ENCODE measurements at regions not wholly inside any gene's neighbourhood (a gene's known extent, or its start where the extent isn't known, plus 50 kb on each side); places are given as distances from the start of the nearest gene placed in this dataset.

DNA sequence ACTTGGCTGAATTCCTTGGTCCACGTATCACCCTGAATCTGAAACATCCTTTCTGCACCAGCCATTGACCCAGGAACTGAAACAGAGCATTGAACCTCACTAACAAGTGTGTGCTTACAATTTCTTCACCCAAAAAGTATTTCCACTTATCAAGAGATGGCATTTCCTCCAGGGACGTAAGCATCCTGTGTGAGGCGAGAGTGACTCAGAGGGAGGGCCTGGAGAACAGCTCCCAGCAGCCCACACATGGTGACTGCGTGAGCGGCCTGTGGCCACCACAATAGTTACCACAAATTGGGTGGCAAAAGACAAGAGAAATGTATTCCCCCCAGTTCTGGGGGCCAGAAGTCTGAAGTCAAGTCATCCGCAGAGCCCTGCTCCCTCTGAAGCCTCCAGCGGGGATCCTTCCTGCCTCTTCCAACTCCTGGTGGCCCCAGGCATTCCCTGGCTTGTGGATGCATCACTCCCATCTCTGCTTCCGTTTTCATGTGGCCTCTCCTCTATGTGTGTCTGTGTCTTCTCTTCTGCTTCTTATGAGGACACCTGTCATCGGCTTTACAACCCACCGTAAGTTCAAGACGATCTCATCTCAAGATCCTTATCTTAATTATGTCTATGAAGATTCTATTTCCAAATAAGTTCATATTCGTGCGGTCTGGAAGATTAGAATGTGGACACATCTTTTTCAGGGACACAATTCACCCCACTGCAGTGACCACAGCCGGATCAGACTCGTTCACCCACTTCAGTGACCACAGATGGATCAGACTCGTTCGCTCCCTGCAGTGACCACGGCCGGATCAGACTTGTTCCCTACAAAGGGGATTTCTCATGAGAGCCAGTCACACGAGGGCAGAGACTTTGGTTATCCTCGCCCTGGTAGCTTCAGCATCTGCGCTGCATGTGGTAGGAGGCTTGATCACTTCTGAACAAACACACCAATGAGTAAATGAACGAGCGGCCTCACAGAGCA, 122.6 kb upstream of the FOXF1 start:
- Histone ChIP-seq H3K9me3 (ENCODE audit: control insufficient read depth, low read depth, low read length) (no peaks in the 10 kb centered on the region), H3K27ac (ENCODE audit: control insufficient read depth, insufficient read depth, low read length) (no peak overlapping the region), H2AFZ (ENCODE audit: control insufficient read depth, low read length) (no peak overlapping the region), H3K4me2 (ENCODE audit: control insufficient read depth, extremely low read depth, insufficient read depth, low read depth, low read length) (no peak overlapping the region), H3K4me1 (ENCODE audit: control insufficient read depth, extremely low read depth, insufficient read depth, low read length) (no peaks in the 10 kb centered on the region), H3K4me3 (ENCODE audit: control insufficient read depth in 2 of 3, extremely low read depth in 1 of 3, insufficient read depth in 2 of 3, low read depth in 1 of 3, low read length in 3 of 3) (no peak overlapping the region), H3K36me3 (ENCODE audit: control insufficient read depth in 2 of 2, extremely low read depth in 1 of 2, insufficient read depth in 2 of 2, low read length in 2 of 2) (no peaks in the 10 kb centered on the region), H3K9ac (ENCODE audit: control insufficient read depth, extremely low read depth, insufficient read depth, low read length) (no peak overlapping the region), H3K9me1 (ENCODE audit: control insufficient read depth, extremely low read depth, insufficient read depth, low read length) (no peaks in the 10 kb centered on the region), H3K27me3 (ENCODE audit: control insufficient read depth, extremely low read depth, insufficient read depth, low read length) (no peaks in the 10 kb centered on the region), H3K79me2 (ENCODE audit: control insufficient read depth, insufficient read depth, low read length) (no peaks in the 10 kb centered on the region), H4K20me1 (ENCODE audit: control insufficient read depth, extremely low read depth, insufficient read depth, low read length) (no peaks in the 10 kb centered on the region)
- DNase-seq (ENCODE audit: low read depth, low spot score): no peak
- FAIRE-seq: no peak
- no peak for TF ChIP-seq EZH2 (IDR thresholded peaks at IDR 0.05; ENCODE audit: low read length)
- TF ChIP-seq, protein P1, sequence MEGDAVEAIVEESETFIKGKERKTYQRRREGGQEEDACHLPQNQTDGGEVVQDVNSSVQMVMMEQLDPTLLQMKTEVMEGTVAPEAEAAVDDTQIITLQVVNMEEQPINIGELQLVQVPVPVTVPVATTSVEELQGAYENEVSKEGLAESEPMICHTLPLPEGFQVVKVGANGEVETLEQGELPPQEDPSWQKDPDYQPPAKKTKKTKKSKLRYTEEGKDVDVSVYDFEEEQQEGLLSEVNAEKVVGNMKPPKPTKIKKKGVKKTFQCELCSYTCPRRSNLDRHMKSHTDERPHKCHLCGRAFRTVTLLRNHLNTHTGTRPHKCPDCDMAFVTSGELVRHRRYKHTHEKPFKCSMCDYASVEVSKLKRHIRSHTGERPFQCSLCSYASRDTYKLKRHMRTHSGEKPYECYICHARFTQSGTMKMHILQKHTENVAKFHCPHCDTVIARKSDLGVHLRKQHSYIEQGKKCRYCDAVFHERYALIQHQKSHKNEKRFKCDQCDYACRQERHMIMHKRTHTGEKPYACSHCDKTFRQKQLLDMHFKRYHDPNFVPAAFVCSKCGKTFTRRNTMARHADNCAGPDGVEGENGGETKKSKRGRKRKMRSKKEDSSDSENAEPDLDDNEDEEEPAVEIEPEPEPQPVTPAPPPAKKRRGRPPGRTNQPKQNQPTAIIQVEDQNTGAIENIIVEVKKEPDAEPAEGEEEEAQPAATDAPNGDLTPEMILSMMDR (optimal IDR thresholded peaks at IDR 0.05 in 1 of 3, IDR thresholded peaks at IDR 0.05 in 1 of 3, conservative IDR thresholded peaks at IDR 0.05 in 1 of 3; ENCODE audit: extremely low read depth in 1 of 3, insufficient read depth in 2 of 3, low read length in 3 of 3): no peak
- dilution Hi-C loops (cut with MboI; ENCODE audit: extremely low pct_ligation_motif_present, low sequenced_read_pairs): no loop called here

DNA sequence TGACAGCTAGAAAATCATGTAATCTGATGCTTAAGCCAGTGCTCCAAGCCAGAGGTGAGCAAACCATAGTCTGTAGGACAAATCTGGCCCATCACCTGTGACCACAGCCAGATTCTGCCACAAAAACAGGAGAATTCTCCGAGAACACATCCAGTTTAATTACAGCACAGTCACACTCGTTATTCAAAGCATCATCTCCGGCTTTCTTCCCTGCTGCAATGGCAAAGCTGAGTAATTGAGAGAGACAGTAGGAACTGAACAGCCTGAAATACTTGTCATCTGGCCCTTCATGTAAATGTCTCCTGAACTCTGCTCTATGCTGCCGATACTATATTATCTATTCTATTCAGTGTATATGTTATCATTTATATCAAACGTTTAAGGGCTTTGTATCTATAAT, 121.4 kb upstream of the FOXF1 start:
- DNase-seq (ENCODE audit: low read depth, low spot score) (no peak), FAIRE-seq (no peak)
- Histone ChIP-seq H3K4me3 (ENCODE audit: control insufficient read depth in 2 of 3, extremely low read depth in 1 of 3, insufficient read depth in 2 of 3, low read depth in 1 of 3, low read length in 3 of 3) (no peak overlapping the region), H3K4me2 (ENCODE audit: control insufficient read depth, extremely low read depth, insufficient read depth, low read depth, low read length) (no peak overlapping the region), H4K20me1 (ENCODE audit: control insufficient read depth, extremely low read depth, insufficient read depth, low read length) (no peaks in the 10 kb centered on the region), H3K4me1 (ENCODE audit: control insufficient read depth, extremely low read depth, insufficient read depth, low read length) (no peaks in the 10 kb centered on the region), H3K9me3 (ENCODE audit: control insufficient read depth, low read depth, low read length) (peaks cover 3% of the 10 kb centered on the region), H2AFZ (ENCODE audit: control insufficient read depth, low read length) (no peak overlapping the region), H3K36me3 (ENCODE audit: control insufficient read depth in 2 of 2, extremely low read depth in 1 of 2, insufficient read depth in 2 of 2, low read length in 2 of 2) (no peaks in the 10 kb centered on the region), H3K9me1 (ENCODE audit: control insufficient read depth, extremely low read depth, insufficient read depth, low read length) (no peaks in the 10 kb centered on the region), H3K79me2 (ENCODE audit: control insufficient read depth, insufficient read depth, low read length) (no peaks in the 10 kb centered on the region), H3K9ac (ENCODE audit: control insufficient read depth, extremely low read depth, insufficient read depth, low read length) (no peak overlapping the region), H3K27ac (ENCODE audit: control insufficient read depth, insufficient read depth, low read length) (no peak overlapping the region), H3K27me3 (ENCODE audit: control insufficient read depth, extremely low read depth, insufficient read depth, low read length) (no peaks in the 10 kb centered on the region)
- dilution Hi-C loops (cut with MboI; ENCODE audit: extremely low pct_ligation_motif_present, low sequenced_read_pairs): no loop called here
- no peak for TF ChIP-seq EZH2 (IDR thresholded peaks at IDR 0.05; ENCODE audit: low read length)

Data from keratinocyte (primary cell).